PC-9 (cell line): ENCODE measurements at regions not wholly inside any gene's neighbourhood (a gene's known extent, or its start where the extent isn't known, plus 50 kb on each side); places are given as distances from the start of the nearest gene placed in this dataset.

ENCODE experiments used
- EZH2 ChIP-seq: fragments of 200-600 bp; sonication (generic); IDR thresholded peaks from 2 replicates; pipeline ENCODE4 v1.8.0; 2017; ENCODE audit warnings: antibody characterized with exemption, low read depth
- TF ChIP-seq, protein P1 (sequence below): fragments of 200-600 bp; sonication (generic); conservative IDR thresholded peaks from 2 replicates; pipeline ENCODE4 v1.6.1; 2017; ENCODE audit warnings: mixed run types, antibody characterized with exemption, mild to moderate bottlenecking, moderate library complexity

DNA sequence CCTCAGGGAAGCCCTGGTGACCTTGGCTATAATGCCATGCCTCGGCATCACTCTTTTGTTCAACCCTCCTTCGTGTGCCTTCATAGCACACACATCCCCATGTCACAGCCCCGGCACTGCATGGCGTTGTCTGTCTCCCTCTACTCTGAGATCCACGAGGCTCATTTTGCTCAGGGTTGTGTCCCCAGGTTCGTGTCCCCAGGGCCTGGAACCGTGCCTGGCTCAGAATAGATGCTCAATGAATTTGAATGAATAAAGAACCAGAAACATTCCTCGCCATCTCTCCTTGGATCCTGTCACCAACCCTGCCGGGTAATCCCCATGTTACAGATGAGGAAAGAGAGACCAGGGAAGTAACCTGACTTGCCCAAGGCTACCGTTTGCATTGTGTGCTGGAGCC is 177.3 kb downstream of the PTPRU start:
- TF ChIP-seq EZH2 = no peak
- TF ChIP-seq, protein P1, sequence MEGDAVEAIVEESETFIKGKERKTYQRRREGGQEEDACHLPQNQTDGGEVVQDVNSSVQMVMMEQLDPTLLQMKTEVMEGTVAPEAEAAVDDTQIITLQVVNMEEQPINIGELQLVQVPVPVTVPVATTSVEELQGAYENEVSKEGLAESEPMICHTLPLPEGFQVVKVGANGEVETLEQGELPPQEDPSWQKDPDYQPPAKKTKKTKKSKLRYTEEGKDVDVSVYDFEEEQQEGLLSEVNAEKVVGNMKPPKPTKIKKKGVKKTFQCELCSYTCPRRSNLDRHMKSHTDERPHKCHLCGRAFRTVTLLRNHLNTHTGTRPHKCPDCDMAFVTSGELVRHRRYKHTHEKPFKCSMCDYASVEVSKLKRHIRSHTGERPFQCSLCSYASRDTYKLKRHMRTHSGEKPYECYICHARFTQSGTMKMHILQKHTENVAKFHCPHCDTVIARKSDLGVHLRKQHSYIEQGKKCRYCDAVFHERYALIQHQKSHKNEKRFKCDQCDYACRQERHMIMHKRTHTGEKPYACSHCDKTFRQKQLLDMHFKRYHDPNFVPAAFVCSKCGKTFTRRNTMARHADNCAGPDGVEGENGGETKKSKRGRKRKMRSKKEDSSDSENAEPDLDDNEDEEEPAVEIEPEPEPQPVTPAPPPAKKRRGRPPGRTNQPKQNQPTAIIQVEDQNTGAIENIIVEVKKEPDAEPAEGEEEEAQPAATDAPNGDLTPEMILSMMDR = no peak
